H1 (cell line): ENCODE measurements at regions not wholly inside any gene's neighbourhood (a gene's known extent, or its start where the extent isn't known, plus 50 kb on each side); places are given as distances from the start of the nearest gene placed in this dataset.

Experiments
- GABPA ChIP-seq: IDR thresholded peaks from 2 replicates; pipeline ENCODE4 v1.6.1; 2011; ENCODE audit warnings: mild to moderate bottlenecking, low read length, moderate library complexity, borderline replicate concordance; ENCODE audit not compliant: insufficient read depth
- NANOG ChIP-seq: IDR thresholded peaks from 2 replicates; pipeline ENCODE4 v1.6.1; 2011; ENCODE audit warnings: low read length, low read depth, mild to moderate bottlenecking, inconsistent platforms; ENCODE audit not compliant: insufficient read depth, poor library complexity, severe bottlenecking
- PHF8 ChIP-seq: fragments of 200-600 bp; sonication (generic); conservative IDR thresholded peaks from 2 replicates; pipeline ENCODE4 v1.7.1; 2012; ENCODE audit warnings: low read depth, mild to moderate bottlenecking, inconsistent platforms, low read length, moderate library complexity
- POLR2AphosphoS5 ChIP-seq: IDR thresholded peaks from 2 replicates; pipeline ENCODE4 v1.6.1; 2011; ENCODE audit warnings: low read depth, low read length
- RNF2 ChIP-seq: fragments of 200-900, 300-1000 bp; sonication (generic); IDR thresholded peaks from 2 replicates; pipeline ENCODE4 v1.7.1; 2016; ENCODE audit warnings: borderline replicate concordance, low read depth, mild to moderate bottlenecking, antibody characterized with exemption, low read length; ENCODE audit not compliant: poor library complexity, severe bottlenecking; ENCODE audit errors: missing control alignments
- SIN3A ChIP-seq, 2 experiments: IDR thresholded peaks in 1 of 2; conservative IDR thresholded peaks in 1 of 2; 2 replicates each; pipeline ENCODE4 v1.6.1; 2011 to 2012; ENCODE audit warnings: low read length in 2 of 2, improper control_type of control experiment in 1 of 2, low read depth in 1 of 2, mild to moderate bottlenecking in 1 of 2

DNA sequence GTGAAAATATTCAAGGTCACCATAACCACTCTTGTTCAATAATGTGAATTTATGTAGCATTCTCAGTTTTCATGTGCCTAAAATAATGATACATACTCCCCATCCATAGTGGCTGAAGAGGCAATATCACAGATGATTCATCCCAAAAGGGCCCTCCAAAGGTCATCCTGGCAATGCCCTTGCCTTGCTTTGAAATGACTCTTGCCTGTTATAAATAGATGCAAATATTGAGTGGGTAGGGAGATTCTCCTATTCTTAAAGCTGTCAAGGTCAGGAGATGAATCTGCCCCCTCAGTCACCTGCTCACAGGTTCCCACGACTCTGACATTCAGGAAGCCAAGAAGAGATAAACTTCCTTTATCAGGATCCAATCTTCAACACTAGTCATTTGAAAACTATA lies 490.5 kb downstream of the TNS1 start (continued):
- no peak for TF ChIP-seq NANOG
- TF ChIP-seq POLR2AphosphoS5: no peak
- TF ChIP-seq RNF2: no peak
- TF ChIP-seq SIN3A (conservative IDR thresholded peaks at IDR 0.05 in 1 of 2, IDR thresholded peaks at IDR 0.05 in 1 of 2; ENCODE audit: low read depth in 1 of 2, low read length in 2 of 2): no peak
- no peak for TF ChIP-seq GABPA
- TF ChIP-seq PHF8: no peak
